ENCODE measurements at regions not wholly inside any gene's neighbourhood (a gene's known extent, or its start where the extent isn't known, plus 50 kb on each side); places are given as distances from the start of the nearest gene placed in this dataset.

DNA sequence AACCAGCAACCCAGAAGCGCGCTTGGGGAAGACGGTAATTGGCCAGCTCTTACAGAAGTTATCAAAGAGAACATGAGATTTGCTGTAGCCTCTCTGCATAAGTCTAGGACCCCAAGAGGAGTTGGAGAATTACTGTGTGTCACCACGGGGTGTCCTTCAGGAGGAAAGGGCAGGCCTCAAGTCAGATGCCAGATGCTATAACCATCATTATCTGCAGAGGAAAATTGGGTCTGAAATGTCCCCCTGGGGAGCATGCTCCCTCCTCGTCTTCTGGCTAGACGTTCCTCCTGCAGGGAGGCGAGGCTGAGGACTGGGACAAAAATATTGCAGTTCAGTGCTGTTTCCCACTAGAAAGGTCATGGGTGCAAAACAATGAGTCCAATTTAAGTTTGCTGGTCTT is 380.5 kb upstream of the CFAP20DC start:
- no peak overlapping the region for H3K4me3 ChIP-seq (ENCODE audit: low read depth, low read length)
- no peaks in the 10 kb centered on the region for H3K79me2 ChIP-seq (ENCODE audit: control insufficient read depth, insufficient read depth, low read length, unreplicated experiment)
- no peaks in the 10 kb centered on the region for H3K27me3 ChIP-seq (ENCODE audit: insufficient read depth, low read length)
- no peaks in the 10 kb centered on the region for H3K36me3 ChIP-seq (ENCODE audit: insufficient read depth, low read length)
- H3K27ac ChIP-seq (ENCODE audit: low read depth, low read length) = no peak overlapping the region
- H2AFZ ChIP-seq (ENCODE audit: low read length, unreplicated experiment) = no peak overlapping the region
- H3K4me1 ChIP-seq (ENCODE audit: control insufficient read depth, insufficient read depth, low read length, unreplicated experiment) = peaks cover 27% of the 10 kb centered on the region

DNA sequence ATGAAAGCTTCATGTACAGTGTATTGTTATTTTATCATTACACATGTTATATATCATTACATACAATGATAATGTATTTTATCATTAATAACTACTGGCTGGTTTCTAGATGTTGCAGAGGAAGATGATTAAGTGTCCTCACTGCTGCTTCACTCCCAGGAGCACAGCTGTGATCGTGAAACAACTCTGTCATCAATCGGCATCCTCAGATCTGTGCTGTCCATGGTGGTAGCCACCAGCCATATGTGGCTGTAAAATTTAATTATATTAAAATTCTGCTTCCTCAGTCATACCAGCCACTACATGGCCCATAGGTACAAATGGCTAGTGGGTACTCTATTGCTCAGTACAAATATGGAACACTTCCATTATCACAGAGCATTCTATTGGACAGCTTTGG is 379.4 kb upstream of the CFAP20DC start:
- Histone ChIP-seq H3K36me3 (ENCODE audit: insufficient read depth, low read length) (no peaks in the 10 kb centered on the region), H2AFZ (ENCODE audit: low read length, unreplicated experiment) (no peak overlapping the region), H3K27ac (ENCODE audit: low read depth, low read length) (no peak overlapping the region), H3K27me3 (ENCODE audit: insufficient read depth, low read length) (no peaks in the 10 kb centered on the region), H3K4me3 (ENCODE audit: low read depth, low read length) (no peak overlapping the region), H3K4me1 (ENCODE audit: control insufficient read depth, insufficient read depth, low read length, unreplicated experiment) (peaks cover 36% of the 10 kb centered on the region), H3K79me2 (ENCODE audit: control insufficient read depth, insufficient read depth, low read length, unreplicated experiment) (no peaks in the 10 kb centered on the region)

DNA sequence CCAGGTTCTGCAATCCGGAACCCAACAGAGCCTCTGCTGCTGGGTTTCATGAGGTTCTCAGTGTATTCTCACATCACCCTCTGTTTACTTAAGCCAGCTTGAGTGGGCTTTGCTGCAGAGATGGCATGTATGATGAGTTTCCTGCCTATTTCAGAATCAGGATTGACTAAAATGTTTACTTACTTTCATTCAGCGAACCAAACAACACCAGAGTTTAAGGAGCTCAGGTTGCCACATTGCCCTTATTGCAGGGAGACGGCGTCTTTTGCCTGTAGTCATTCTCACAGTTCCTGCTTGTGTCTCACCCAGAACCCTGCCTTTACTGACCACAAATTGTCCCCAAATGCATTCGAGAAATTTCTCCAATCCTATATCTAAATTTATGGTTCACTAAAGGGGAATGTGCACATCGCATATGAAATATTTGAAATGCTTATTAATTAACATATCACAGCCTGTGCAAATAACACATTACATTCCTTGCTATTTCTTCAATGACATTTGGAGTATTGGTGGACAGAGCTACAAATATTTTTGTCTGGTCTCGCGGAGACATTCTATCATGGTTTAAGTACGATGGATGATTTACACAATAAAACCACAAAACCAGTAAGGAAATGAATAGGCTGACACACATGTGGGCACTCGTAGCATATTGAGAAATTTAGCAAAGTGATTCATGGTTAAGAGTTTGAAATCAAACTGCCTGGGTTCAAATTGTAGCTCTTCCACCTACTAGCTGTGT is 377.2 kb upstream of the CFAP20DC start:
- peaks cover 47% of the 10 kb centered on the region for H3K4me1 ChIP-seq (ENCODE audit: control insufficient read depth, insufficient read depth, low read length, unreplicated experiment)
- peak overlapping the region; percentile 89 for H3K27ac ChIP-seq (ENCODE audit: low read depth, low read length)
- H2AFZ ChIP-seq (ENCODE audit: low read length, unreplicated experiment) = no peak overlapping the region
- H3K27me3 ChIP-seq (ENCODE audit: insufficient read depth, low read length) = no peaks in the 10 kb centered on the region
- no peaks in the 10 kb centered on the region for H3K36me3 ChIP-seq (ENCODE audit: insufficient read depth, low read length)
- H3K79me2 ChIP-seq (ENCODE audit: control insufficient read depth, insufficient read depth, low read length, unreplicated experiment) = no peaks in the 10 kb centered on the region
- H3K4me3 ChIP-seq (ENCODE audit: low read depth, low read length) = peak overlapping the region; percentile 19; the same call in 1 of the 2 replicates

DNA sequence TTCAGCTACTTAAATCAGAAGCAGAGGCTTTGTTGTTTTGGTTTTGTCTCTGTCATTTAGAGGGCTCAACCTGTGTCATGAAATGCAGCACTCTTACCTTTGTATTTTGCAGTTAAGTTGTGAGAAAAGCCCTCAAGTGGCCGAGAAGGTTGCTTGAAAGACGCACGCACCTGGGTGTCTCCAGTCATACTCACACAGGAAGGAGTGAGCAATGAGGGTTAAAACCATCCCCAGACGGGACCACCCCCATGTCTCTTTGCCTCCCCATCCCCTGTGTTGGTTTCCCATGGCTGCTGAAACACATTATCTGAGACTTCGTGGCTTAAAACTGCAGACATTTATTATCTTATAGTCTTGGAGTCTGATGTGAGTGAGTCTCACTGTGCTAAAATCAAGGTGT is 376.1 kb upstream of the CFAP20DC start:
- Histone ChIP-seq H3K36me3 (ENCODE audit: insufficient read depth, low read length) (no peaks in the 10 kb centered on the region), H3K4me1 (ENCODE audit: control insufficient read depth, insufficient read depth, low read length, unreplicated experiment) (peaks cover 48% of the 10 kb centered on the region)

DNA sequence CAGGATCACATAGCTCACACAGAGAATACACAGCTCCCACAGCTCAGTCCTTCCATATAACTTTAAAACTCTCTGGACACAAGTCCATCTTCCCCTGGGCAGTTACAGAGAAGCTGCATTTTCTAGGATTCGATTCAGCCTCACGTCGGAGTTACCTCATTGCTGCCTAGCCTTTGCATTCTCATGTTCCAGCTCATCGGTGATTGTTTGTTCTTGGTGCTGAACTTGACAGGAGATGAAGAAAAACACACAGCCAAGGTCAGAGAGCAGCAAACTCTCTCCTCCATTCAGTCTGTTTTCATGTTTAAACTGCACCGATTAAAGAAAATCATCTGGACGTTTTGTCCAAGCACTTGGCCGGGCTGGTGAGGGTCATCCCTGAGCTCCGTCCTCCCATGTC is 375.5 kb upstream of the CFAP20DC start:
- peaks cover 48% of the 10 kb centered on the region for H3K4me1 ChIP-seq (ENCODE audit: control insufficient read depth, insufficient read depth, low read length, unreplicated experiment)
- no peaks in the 10 kb centered on the region for H3K36me3 ChIP-seq (ENCODE audit: insufficient read depth, low read length)
- peak overlapping the region; percentile 89 for H3K27ac ChIP-seq (ENCODE audit: low read depth, low read length)
- H2AFZ ChIP-seq (ENCODE audit: low read length, unreplicated experiment) = peak overlapping the region; percentile 51
- H3K27me3 ChIP-seq (ENCODE audit: insufficient read depth, low read length) = no peaks in the 10 kb centered on the region
- no peaks in the 10 kb centered on the region for H3K79me2 ChIP-seq (ENCODE audit: control insufficient read depth, insufficient read depth, low read length, unreplicated experiment)
- H3K4me3 ChIP-seq (ENCODE audit: low read depth, low read length) = peak overlapping the region; percentile 39

More for the DNA sequence above, 376.1 kb upstream of the CFAP20DC start:
- Histone ChIP-seq H3K4me3 (ENCODE audit: low read depth, low read length) (peak overlapping the region; percentile 39), H2AFZ (ENCODE audit: low read length, unreplicated experiment) (peak overlapping the region; percentile 51), H3K27me3 (ENCODE audit: insufficient read depth, low read length) (no peaks in the 10 kb centered on the region), H3K79me2 (ENCODE audit: control insufficient read depth, insufficient read depth, low read length, unreplicated experiment) (no peaks in the 10 kb centered on the region), H3K27ac (ENCODE audit: low read depth, low read length) (peak overlapping the region; percentile 89)

DNA sequence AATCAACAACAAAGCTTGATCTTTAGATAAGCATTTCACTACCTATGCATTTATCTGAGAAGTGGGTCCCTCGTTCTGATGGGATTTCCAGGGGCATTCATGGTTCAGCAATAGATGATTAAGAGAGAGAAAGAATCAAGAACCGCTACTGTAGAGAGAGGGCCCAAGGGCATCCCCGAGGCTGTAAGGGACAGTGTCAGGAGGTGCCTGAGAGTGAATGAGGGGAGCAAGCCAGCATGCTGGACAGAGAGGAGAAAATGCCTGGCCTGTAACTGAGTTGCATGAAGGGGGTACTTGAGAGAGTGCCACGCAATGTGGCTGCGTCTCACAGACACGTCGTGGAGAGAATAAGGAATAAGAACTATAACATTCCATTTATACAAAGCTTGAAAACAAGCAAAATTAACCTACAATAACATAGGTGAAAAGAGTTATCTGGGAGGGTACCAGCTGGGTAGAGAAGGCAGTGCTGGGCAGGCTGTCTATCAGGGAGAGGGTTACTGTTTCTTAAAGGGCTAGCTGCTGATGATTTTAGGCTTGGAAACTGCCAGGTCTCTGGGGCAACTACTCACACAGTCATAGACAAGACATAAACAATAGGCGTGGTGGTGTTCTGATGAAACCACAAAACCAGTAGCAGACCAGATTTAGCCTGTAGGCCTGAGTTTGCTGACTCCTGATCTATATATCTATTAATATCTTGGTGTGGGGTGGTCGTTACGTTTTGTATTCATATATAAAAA is 374.6 kb upstream of the CFAP20DC start:
- Histone ChIP-seq H2AFZ (ENCODE audit: low read length, unreplicated experiment) (no peak overlapping the region), H3K4me1 (ENCODE audit: control insufficient read depth, insufficient read depth, low read length, unreplicated experiment) (peaks cover 48% of the 10 kb centered on the region), H3K27me3 (ENCODE audit: insufficient read depth, low read length) (no peaks in the 10 kb centered on the region), H3K27ac (ENCODE audit: low read depth, low read length) (peak overlapping the region; percentile 89), H3K4me3 (ENCODE audit: low read depth, low read length) (no peak overlapping the region), H3K36me3 (ENCODE audit: insufficient read depth, low read length) (no peaks in the 10 kb centered on the region), H3K79me2 (ENCODE audit: control insufficient read depth, insufficient read depth, low read length, unreplicated experiment) (no peaks in the 10 kb centered on the region)

DNA sequence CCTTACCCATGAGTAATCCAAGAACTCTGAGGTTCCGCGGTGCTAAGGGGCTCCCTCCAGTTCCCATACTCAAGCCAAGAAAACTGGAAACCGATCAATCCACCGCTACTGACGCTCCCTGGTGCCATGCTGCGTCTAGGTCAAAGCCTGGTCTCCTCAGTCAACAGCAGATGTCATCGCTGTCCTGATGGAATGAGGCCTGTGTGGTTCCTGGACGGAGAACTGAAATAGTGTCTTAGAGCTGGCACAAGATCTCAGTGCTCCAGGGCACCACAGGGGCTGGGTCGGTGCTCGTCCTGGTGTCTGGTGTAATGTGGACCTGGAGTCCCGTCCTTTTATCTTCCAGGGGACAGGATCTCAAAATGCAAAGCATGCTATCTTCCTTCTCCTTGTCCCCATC is 373.9 kb upstream of the CFAP20DC start:
- Histone ChIP-seq H2AFZ (ENCODE audit: low read length, unreplicated experiment) (no peak overlapping the region), H3K4me3 (ENCODE audit: low read depth, low read length) (no peak overlapping the region), H3K4me1 (ENCODE audit: control insufficient read depth, insufficient read depth, low read length, unreplicated experiment) (peaks cover 48% of the 10 kb centered on the region), H3K27me3 (ENCODE audit: insufficient read depth, low read length) (no peaks in the 10 kb centered on the region), H3K79me2 (ENCODE audit: control insufficient read depth, insufficient read depth, low read length, unreplicated experiment) (no peaks in the 10 kb centered on the region), H3K27ac (ENCODE audit: low read depth, low read length) (no peak overlapping the region), H3K36me3 (ENCODE audit: insufficient read depth, low read length) (no peaks in the 10 kb centered on the region)

DNA sequence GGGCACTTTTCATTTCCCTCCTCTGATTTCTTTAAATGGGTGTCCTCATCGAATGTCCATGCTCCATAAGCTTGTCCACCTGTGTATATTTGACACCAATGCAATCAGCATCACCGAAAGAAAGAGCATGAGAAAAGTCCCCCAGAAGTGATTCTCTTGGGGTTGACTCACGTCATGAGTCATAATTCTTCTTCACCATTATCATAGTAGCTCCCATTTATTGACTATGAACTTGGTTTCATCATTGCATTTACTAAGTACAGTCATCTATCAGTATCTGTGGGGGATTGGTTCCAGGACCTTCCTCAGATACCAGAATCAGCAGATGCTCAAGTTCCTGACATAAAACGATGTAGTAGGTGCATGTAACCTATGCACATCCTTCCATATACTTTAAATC is 372.5 kb upstream of the CFAP20DC start:
- Histone ChIP-seq H3K27ac (ENCODE audit: low read depth, low read length) (no peak overlapping the region), H3K79me2 (ENCODE audit: control insufficient read depth, insufficient read depth, low read length, unreplicated experiment) (no peaks in the 10 kb centered on the region), H3K4me3 (ENCODE audit: low read depth, low read length) (no peak overlapping the region), H3K4me1 (ENCODE audit: control insufficient read depth, insufficient read depth, low read length, unreplicated experiment) (peaks cover 40% of the 10 kb centered on the region), H3K27me3 (ENCODE audit: insufficient read depth, low read length) (no peaks in the 10 kb centered on the region), H2AFZ (ENCODE audit: low read length, unreplicated experiment) (no peak overlapping the region), H3K36me3 (ENCODE audit: insufficient read depth, low read length) (no peaks in the 10 kb centered on the region)

DNA sequence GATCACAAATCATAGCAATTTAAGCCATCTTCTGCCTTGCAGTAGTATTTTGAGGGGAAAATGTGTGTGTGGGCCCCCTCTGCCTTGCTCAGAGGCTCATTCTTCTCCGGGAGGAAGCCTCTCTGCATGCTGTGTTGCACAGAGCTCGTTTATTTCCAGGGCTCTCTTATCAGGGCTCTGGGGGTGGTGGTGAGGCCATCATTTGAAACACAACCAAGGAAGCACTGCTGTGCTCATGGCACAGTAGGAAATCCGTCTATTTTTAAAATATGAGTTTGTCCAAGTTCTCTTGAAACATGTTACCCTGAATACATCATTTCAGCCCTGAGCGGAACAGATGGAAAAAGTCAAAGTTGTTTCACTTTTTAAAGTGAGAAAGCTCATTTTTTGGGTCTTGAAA is 369.0 kb upstream of the CFAP20DC start:
- Histone ChIP-seq H3K4me1 (ENCODE audit: control insufficient read depth, insufficient read depth, low read length, unreplicated experiment) (peaks cover 10% of the 10 kb centered on the region), H3K27ac (ENCODE audit: low read depth, low read length) (no peak overlapping the region), H3K79me2 (ENCODE audit: control insufficient read depth, insufficient read depth, low read length, unreplicated experiment) (no peaks in the 10 kb centered on the region), H3K27me3 (ENCODE audit: insufficient read depth, low read length) (no peaks in the 10 kb centered on the region), H3K4me3 (ENCODE audit: low read depth, low read length) (no peak overlapping the region), H3K36me3 (ENCODE audit: insufficient read depth, low read length) (no peaks in the 10 kb centered on the region), H2AFZ (ENCODE audit: low read length, unreplicated experiment) (no peak overlapping the region)

DNA sequence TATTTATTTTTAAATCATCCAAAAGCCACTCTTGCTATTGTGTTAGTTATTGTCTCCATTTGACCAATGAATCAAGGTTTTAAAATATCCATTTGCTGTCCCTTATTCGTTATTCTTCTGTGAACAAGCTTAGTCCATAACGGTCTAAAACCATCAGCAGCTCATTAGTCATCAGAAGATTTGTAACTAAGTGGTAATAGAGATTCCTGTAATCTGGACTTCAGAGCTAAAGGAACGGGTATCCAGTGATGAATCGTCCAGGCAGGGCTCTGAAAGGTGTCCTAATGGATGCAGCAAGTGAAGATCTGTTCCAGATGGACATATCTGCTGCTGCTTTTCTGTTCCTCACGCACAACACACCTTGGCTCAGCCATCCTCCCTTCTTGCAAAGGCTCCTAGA is 362.7 kb upstream of the CFAP20DC start:
- Histone ChIP-seq H3K36me3 (ENCODE audit: insufficient read depth, low read length) (no peaks in the 10 kb centered on the region), H3K4me3 (ENCODE audit: low read depth, low read length) (no peak overlapping the region), H3K27me3 (ENCODE audit: insufficient read depth, low read length) (no peaks in the 10 kb centered on the region), H3K4me1 (ENCODE audit: control insufficient read depth, insufficient read depth, low read length, unreplicated experiment) (no peaks in the 10 kb centered on the region), H3K27ac (ENCODE audit: low read depth, low read length) (no peak overlapping the region), H2AFZ (ENCODE audit: low read length, unreplicated experiment) (no peak overlapping the region), H3K79me2 (ENCODE audit: control insufficient read depth, insufficient read depth, low read length, unreplicated experiment) (no peaks in the 10 kb centered on the region)

DNA sequence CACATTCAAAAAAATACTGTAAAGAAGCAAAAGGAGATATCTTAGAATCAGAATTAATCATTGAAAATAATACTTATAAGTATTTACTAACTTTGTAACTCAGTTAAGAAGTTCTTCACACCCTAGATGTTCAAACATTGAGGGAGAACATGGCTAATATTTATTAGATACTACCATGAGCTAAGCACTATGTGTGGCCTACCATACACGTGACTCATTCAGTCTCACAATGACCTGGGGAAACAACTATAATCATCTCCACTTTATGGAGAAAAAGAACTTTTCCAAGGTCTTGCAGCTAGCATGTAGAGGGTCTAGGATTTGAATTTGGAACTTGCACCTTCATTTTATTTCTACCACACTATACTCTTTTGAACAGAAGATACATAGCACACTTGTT is 361.9 kb upstream of the CFAP20DC start:
- no peaks in the 10 kb centered on the region for H3K27me3 ChIP-seq (ENCODE audit: insufficient read depth, low read length)
- H3K4me1 ChIP-seq (ENCODE audit: control insufficient read depth, insufficient read depth, low read length, unreplicated experiment) = no peaks in the 10 kb centered on the region
- H3K79me2 ChIP-seq (ENCODE audit: control insufficient read depth, insufficient read depth, low read length, unreplicated experiment) = no peaks in the 10 kb centered on the region
- no peak overlapping the region for H2AFZ ChIP-seq (ENCODE audit: low read length, unreplicated experiment)
- no peak overlapping the region for H3K4me3 ChIP-seq (ENCODE audit: low read depth, low read length)
- H3K27ac ChIP-seq (ENCODE audit: low read depth, low read length) = no peak overlapping the region
- H3K36me3 ChIP-seq (ENCODE audit: insufficient read depth, low read length) = no peaks in the 10 kb centered on the region
